Renal cortical epithelial cell (primary cell): ENCODE measurements at regions not wholly inside any gene's neighbourhood (a gene's known extent, or its start where the extent isn't known, plus 50 kb on each side); places are given as distances from the start of the nearest gene placed in this dataset.
"Not testable (repeated sequence)": the region's sequence is repeated elsewhere in the genome, so short reads cannot be mapped to it uniquely, and the experiment has no call there.

Experiments used
- DNase-seq: peaks from one replicate; pipeline ENCODE4 v3.0.0-alpha.2; 2011; ENCODE audit warnings: low read depth

DNA sequence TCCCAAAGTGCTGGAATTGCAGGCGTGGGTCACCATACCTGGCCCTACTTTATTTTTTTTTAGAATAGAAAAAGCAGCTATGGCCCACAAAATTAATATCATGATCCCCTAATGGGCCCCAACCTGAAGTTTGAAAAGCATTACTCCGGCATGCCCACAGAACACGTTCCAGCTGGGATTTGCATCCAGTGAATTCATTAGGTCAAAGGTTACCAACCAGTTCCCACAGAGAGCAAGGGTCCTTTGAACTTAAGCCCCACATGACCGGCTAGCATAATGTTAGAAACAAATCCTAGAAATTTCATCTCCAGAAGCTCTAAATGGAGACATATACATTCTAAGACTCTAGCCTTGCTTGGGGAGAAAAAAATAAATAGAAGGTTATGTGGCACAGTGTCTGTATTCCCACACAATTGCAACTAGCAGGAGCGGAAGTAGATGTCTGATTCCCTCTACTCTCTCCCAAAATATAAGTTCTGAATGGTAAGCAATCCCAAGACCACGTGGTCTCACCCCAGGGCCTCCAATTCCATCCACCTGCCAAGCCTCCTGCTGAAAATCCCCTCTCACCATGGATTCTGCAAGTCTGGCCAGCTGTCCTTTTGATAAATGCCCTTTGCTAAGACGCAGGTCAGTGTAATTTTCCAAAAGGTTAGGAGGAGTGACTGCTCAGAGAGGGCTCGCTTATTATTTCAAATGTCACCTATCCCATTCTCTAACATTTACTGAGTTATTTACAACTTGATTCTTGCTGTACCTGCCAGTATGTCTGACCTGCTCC, 395.8 kb downstream of the NPIPA8 start:
- DNase-seq: no peak

DNA sequence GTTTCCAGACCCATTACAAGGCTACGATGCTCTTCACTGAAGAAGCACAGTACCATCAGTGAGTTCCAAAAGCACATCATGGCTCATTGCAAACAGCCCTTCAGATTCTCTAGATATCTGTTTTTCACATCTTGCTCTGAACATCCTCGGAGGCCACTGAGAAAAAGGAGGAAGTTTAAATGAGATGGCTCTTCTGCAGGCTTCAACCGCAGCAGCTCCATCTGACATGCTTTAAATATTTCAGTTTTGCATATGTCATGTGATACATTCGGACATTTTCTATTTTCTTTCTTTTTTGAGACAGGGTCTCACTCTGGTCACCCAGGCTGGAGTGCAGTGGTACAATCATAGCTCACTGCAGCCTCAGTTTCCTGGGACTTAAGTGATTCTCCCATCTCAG, 396.8 kb downstream of the NPIPA8 start:
- DNase-seq: no peak

DNA sequence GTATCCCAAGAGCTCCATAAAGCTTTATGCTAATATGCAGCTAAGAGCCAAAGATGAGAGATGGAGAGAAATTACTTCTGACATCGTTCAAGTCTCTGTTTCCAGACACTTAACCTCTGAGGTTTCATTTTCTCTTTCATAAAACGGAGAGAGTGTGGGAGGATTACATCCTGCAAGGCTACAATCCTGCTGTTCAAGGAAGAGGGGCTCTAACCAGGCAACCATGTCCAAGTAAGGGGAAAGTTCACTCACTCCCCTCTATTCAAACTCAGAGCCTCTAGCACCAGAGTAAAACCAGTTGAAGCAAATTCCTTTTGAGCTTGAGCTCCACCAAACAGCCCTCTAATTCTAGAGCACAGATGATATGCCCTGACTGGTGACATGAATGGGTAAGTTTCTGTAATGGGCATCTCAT, 397.4 kb downstream of the NPIPA8 start:
- no peak for DNase-seq

DNA sequence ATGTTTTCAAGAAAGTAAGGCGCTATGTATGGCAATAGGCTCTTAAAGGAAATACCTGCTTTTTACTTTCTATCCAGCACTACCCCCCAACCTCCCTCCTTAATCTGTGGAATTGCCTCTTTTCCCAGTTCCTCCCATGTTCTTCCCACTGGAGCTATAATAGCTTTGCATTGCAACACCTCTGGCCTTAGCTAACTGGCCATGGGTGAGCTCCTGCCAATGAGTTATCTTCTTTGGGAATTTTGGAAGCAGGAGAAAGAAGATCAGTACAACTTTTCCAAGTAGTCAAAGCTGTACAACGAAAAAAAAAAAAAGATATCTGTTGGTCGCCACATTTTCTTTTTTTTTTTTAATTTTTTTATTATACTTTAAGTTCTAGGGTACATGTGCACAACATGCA, 398.0 kb downstream of the NPIPA8 start:
- no peak for DNase-seq

DNA sequence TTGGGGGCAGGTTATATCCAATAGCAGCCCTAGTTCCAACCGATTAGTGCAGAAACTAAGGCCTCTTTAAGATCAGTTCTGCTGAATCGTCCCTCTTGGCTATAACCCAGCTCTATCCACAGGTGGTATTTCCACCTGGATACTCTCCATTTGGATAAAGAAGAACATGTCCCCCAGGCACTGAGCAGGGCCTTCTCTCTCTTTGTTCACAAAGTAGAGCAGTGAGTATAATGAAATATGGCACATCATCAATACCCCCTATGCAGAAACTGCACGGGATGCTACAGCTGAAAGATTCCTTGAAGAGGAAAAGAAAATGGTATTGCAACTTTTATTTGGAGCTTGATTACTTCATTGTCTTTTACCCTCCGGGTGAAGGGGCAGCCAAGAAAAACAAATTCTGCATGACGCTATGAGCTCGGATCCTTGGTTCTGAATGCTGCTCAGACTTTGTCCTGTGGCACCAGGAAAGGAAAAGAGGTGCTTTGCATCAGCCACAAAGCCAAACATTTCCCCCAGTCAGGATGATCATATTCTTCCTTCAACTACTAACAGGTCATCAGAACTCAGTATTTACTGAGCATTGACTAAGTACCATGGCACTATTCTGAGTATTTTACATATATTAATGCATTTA, 399.7 kb downstream of the NPIPA8 start:
- no peak for DNase-seq

DNA sequence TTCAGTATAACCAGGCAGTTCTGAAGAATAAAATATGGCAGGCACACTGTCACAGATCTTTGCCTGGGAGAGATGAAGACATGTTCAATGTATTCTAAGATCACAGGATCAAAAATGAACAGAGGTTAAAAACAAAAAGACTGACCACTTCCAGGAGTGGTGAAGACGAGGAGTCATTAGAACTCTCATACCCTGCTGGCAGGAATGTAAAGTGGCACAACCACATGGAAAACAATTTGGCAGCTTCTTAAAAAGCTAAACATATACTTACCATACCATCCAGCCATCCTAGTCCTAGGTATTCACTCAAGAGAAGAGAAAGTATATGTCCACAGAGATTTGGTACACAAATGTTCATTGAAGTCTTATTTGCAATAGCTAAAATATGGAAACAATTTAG, 406.3 kb downstream of the NPIPA8 start:
- DNase-seq: no peak

DNA sequence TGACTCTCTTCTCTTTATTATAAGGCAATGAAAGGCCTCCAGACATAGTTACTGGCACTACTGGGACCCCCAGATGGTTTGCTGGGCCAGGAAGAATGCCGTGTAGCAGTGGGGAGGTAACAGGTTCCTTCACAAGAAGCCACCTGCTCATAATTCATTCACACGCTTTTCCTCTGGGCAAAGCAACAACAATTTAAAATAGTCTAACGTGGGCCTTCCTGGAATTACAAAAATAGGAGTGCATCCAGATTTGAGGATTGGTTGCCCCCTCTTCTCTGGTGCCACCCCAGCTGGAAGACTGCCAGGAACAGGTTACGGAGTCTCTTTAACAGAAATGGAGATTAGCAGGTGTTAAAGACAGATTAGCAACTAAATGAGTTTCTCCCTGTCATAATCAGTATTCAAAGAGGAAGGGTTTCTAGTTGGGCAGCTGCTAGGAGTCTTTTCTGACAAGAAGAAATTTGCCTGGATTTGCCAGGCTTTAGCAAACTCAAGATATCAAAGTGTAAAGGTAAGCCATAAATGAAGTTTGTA, 409.6 kb downstream of the NPIPA8 start:
- no peak for DNase-seq

DNA sequence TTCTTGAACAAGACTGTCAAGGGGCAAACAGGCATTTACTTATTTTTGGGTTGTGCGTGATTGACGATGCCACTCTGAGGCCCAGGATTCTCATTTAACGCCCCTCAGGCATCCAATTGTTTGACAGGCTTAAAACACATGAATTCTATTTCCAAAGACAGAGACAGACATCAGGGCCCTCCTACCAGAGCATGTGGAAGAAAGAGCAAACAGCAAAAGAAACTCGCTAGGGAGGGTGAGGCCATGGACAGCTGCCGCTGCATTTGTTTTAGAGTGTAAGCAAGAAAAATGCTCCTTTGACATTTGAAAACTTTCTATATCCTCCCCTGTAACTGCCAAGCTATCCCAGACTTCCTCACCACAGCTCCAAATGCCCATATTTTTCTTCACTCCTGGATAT, 410.1 kb downstream of the NPIPA8 start:
- no peak for DNase-seq

DNA sequence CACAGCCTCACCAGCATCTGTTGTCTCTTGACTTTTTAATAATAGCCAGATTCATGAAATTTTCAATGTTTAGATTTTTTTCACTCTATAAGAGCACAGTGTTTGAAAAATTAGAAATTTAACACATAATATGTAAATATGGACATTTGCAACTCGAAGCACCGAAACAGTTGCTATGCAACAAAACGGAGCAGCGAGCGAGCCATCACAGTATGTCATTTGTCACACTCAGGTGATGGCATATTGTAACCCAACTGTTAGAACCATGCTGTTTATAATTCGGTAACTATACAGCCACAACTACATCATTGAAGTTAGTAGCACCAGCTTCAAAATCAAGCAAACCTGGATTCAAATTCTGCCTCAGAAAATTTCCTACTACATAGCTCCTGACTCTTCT, 410.8 kb downstream of the NPIPA8 start:
- DNase-seq: no peak

DNA sequence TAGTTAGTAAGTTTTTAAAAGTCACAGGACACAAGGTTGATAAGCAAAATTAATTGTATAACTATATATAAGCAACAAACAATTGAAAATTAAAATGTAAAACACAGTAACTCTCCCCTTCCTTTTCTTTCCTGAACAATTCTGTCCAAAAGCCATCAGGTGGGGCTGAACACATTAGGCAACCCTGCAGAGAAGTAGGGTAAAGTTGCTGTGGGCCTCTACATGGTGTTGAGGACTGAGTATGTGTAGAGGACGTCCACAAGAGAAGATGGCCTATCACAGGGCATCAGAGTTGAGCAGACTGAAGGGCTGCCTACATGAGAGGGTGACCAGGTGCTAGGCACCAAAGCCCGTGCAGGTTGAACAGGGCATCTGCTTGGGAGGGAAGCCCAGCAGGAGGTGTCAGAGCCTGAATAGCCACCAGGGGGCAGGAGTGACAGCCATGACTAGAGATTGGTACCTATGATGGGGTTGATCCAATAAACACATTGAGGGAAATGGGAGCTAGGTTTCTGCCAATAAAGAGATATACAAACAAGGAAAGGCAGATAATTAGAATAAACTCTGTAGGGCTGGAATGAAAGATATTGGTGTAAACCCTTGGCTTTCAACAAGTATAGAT, 415.1 kb downstream of the NPIPA8 start:
- no peak for DNase-seq

DNA sequence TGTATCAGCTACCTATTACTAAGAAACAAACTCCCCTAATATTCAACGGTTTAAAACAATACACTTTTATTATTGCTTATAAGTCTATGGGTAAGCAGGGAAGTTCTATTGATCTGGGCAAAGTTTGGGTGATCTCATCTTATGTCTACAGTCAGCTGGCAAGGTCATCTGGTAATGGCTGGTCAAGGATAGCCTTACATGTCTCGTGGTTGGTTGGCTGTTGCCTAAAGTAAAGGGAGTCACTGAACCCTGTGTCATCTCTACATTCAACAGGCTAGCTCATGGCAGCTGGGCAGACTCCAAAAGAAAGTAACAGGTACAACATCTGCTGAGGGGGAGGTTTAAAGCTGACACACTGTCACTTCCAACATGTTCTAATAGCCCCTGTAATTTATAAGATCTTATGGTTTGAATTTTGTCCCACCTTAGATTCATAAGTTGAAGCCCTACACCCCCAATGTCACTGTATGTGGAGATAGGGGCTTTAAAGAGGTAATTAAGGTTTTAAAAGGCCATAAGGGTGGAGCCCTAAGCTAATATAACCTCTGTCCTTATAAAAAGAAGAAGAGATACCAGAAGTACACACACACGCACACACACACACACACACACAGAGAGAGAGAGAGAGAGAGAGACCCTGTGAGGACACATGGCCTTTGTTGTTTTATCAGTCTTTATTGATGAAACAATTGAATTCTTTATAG, 419.1 kb downstream of the NPIPA8 start:
- DNase-seq: no peak

DNA sequence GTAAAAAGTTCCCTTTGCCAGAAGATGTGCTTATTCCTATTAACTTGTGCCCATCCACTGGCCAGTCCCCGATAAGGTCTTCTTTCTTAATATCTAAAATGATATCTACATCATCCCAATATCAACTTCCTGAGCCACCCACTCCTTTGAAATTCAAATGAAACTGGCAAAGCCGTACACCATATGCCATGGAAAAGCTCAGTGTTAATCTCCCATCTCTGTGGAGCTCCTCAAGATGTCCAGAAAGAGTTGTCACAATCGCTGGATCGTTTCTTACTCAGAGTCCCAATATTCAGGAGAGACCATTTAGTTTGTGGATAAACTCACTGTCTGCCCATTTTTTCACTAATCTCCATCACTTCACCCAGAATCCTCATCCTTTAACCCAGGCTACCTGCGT, 420.7 kb downstream of the NPIPA8 start:
- DNase-seq: no peak

DNA sequence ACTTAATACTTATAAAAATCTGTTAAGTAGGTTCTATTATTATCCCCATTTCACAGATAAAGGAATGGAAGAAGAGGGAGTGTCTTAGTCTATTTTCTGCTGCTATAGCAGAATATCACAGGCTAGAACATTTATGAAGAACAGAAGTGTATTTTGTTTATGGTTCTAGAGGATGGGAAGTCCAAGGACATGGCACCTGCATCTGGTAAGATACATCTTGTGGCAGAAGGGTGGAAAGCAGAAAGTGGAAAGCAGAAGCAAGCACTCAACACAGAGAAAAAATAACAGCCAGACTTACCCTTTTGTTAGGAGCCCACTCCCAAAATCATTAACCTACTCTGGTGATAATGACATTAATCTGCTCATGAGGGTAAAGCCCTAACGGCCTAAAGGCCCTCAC, 422.4 kb downstream of the NPIPA8 start:
- no peak for DNase-seq

DNA sequence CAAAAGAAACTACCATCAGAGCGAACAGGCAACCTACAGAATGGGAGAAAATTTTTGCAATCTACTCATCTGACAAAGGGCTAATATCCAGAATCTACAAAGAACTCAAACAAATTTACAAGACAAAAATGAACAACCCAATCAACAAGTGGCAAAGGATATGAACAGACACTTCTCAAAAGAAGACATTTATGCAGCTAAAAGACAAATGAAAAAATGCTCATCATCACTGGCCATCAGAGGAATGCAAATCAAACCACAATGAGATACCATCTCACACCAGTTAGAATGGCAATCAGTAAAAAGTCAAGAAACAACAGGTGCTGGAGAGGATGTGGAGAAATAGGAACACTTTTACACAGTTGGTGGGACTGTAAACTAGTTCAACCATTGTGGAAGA, 425.0 kb downstream of the NPIPA8 start:
- not testable (repeated sequence) for DNase-seq

DNA sequence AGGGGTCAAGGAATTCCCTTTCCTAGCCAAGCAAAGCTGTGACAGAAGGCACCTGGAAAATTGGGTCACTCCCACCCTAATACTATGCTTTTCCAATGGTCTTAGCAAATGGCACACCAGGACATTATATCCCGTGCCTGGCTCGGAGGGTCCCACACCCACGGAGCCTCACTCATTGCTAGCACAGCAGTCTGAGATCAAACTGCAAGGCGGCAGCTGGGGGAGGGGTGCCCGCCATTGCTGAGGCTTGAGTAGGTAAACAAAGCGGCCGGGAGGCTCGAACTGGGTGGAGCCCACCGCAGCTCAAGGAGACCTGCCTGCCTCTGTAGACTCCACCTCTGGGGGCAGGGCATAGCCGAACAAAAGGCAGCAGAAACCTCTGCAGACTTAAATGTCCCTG, 429.9 kb downstream of the NPIPA8 start:
- DNase-seq: not testable (repeated sequence)

DNA sequence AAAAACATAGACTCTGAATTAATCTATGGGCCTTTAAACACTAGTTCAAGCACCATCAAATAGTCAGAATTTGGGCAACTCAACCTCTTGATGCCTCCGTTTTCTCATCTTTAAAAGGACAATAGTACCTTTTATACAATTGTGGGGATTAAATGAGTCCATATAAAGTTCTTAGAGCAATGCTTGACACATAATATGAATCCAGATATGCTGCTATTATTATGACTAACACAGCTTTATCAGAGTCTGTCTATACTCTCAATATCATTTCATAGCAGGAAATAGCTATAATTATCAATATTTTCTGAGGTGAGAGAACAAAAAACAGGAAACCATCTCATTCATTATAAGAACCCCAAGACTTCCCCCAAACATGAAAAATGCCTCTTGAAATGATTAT, 430.5 kb upstream of the XYLT1 start:
- no peak for DNase-seq

DNA sequence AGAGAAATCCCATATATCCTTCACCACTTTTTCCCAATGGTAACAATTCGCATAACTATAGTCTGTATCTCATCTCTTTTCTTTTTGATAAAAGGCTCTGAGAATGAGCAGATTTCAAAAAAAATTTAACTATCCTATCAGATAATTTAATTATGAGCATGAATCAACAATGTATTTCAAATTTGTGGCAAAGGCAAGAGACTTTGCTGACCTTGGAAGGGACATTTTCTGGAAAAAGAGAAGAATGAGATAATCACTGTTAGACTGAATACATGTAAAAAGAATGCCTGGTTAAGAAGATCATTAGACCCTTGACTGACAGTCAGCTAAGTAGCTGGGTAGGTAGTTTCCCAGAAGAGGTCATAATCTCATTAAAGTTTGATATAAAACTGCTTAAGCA, 428.4 kb upstream of the XYLT1 start:
- DNase-seq: no peak

DNA sequence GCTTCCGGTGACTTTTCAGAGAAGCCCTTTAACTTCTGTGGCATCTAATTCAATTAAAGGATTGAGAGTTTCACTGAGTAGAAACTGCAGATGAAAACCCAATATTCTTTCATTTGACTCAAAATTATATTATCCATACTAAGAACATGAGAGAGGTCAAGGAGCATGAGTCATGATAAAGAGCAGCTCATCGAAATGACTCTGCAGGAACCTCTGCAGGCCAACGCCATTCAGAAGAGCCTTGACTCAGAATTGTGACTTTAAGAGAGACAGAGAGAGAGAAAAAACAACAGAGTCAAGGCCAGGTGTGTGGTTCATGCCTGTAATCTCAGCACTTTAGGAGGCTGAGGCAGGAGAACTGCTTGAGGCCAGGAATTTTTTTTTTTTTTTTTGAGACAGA, 417.2 kb upstream of the XYLT1 start:
- no peak for DNase-seq

DNA sequence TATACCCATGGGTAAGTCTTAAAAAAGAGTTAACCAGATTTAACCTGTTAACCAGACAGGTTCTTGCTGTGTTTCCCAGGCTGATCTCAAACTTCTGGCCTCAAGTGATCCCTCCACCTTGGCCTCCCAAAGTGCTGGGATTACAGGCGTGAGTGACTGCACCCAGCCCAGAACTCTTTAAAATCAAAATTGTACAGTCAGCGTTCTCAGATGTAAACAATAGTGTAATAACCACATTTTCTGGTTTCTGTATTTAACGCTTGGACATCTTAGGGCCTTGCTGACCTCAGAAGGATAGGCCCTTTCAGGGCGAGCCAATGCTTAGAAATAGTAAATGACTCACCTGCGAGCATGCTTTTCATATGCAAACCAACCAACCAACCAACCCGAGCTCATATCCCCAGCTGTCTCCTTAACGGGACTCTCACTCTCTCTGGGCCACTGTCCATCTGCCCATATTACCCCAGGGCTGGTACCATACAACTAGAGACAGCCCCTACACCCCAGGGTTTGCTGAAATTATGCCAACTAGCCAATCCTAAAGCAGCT, 415.0 kb upstream of the XYLT1 start:
- no peak for DNase-seq

DNA sequence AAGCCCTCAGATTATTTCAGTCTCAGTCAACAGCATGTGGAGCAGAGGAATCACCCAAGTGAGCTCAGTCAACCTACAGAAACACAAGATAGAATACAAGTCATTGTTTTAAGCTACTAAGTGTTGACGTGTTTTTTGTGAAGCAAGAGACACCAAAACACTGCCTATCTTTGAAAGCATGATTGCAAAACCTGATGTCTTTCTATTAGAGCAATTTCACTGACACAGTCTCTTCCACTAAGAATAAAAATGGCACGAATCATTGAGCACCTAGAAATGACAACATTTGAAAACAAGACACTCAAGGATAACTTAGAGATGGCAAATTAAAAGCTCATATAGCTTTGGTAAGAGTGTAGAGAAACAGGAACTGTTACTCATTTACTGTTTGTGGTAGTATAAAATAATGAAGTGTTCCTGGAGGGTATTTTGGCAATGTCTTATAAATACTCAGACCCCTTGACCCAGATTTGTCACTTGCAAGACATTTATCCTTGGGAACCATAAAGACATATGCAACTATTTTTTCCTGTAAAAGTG, 407.1 kb upstream of the XYLT1 start:
- DNase-seq: no peak

DNA sequence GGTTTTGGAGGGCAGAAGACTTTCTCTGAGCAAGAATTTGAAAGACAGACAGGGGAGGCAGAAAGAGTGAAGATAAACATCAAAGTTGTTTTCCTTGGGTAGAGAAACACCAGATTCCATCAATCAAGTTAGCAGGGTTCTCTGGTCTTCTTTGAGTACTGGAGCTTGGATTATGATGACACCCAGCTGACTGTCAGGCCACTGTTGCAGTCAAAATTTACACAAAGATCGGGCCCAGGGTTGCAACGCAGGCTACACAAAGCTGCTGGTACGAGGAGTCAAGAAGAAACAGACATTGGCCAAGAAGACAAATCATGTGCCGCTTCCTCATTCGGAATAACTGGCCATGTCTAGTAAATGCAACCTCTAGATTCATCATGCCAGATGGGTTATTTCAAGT, 396.2 kb upstream of the XYLT1 start:
- DNase-seq: no peak

DNA sequence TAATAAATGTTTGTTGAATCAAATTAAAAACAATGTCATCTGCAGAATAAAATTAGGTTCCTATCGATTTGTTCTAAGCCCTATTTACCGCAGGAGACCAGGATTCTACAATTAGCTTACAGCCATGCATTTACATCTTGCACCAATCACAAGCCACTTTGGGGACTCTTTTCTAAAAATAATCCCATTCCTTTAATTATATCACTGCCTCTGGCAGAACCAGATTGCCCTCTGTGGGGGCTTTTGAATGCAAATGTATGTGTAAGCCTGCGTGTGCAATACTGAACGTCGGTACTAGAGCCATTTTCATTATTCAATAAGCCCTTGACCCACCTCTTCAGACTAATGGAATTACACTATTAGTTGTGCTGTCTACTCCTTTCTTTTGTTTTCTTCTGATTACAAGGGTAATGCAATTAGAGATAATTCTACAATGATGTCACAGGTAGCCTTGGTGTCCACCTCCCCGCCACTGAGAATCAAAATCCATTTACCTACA, 391.3 kb upstream of the XYLT1 start:
- DNase-seq: no peak
